ENCODE measurements at regions not wholly inside any gene's neighbourhood (a gene's known extent, or its start where the extent isn't known, plus 50 kb on each side); places are given as distances from the start of the nearest gene placed in this dataset.

GRCh38 chr12:91792597-91792996 is 353.0 kb downstream of the BTG1 start:
- ChIA-PET POLR2A (ENCODE audit: low non-redundant PET) (no interaction called here), CTCF (no interaction called here)

GRCh38 chr12:91786499-91787272 is 359.0 kb downstream of the BTG1 start:
- TF ChIP-seq CTCF (conservative IDR thresholded peaks at IDR 0.05; ENCODE audit: low read depth), result no peak
- DNase-seq (ENCODE audit: low spot score), result no peak
- CTCF ChIA-PET, result interaction anchor here (0.6 kb wide), 1 partner anchor 59 kb away, joined by 3 read pairs; no protein-coding TSS in a partner anchor
- no peak overlapping the region for H3K27ac ChIP-seq
- POLR2A ChIA-PET (ENCODE audit: low non-redundant PET), result no interaction called here

More at GRCh38 chr12:91792597-91792996, 353.0 kb downstream of the BTG1 start:
- H3K27ac ChIP-seq, result no peak overlapping the region
- no peak for DNase-seq (ENCODE audit: low spot score)
- no peak for TF ChIP-seq CTCF (conservative IDR thresholded peaks at IDR 0.05; ENCODE audit: low read depth)

GRCh38 chr12:91785655-91786498 is 359.8 kb downstream of the BTG1 start:
- CTCF ChIA-PET, result no interaction called here
- no peak for TF ChIP-seq CTCF (conservative IDR thresholded peaks at IDR 0.05; ENCODE audit: low read depth)
- DNase-seq (ENCODE audit: low spot score), result no peak
- no peak overlapping the region for H3K27ac ChIP-seq
- POLR2A ChIA-PET (ENCODE audit: low non-redundant PET), result no interaction called here

- CTCF ChIA-PET, result no interaction called here
- POLR2A ChIA-PET (ENCODE audit: low non-redundant PET), result no interaction called here
- DNase-seq (ENCODE audit: low spot score), result no peak
- no peak overlapping the region for H3K27ac ChIP-seq
- no peak for TF ChIP-seq CTCF (conservative IDR thresholded peaks at IDR 0.05; ENCODE audit: low read depth)
Measured at GRCh38 chr12:91781114-91781513, 364.5 kb downstream of the BTG1 start.

GRCh38 chr12:91778938-91779400 is 366.7 kb downstream of the BTG1 start:
- CTCF ChIA-PET, result interaction anchor here (0.8 to 1.0 kb wide), 2 partner anchors 32 to 365 kb away, joined by 3 to 4 read pairs; no protein-coding TSS in a partner anchor
- H3K27ac ChIP-seq, result no peak overlapping the region
- POLR2A ChIA-PET (ENCODE audit: low non-redundant PET), result no interaction called here
- peak; percentile 77 for DNase-seq (ENCODE audit: low spot score)
- no peak for TF ChIP-seq CTCF (conservative IDR thresholded peaks at IDR 0.05; ENCODE audit: low read depth)

- no peak for TF ChIP-seq CTCF (conservative IDR thresholded peaks at IDR 0.05; ENCODE audit: low read depth)
- no peak overlapping the region for H3K27ac ChIP-seq
- DNase-seq (ENCODE audit: low spot score), result no peak
- ChIA-PET CTCF (interaction anchor here (0.8 to 1.0 kb wide), 2 partner anchors 33 to 366 kb away, joined by 3 to 4 read pairs; no protein-coding TSS in a partner anchor), POLR2A (ENCODE audit: low non-redundant PET) (no interaction called here)
Measured at GRCh38 chr12:91778091-91778832, 367.4 kb downstream of the BTG1 start.

All from RWPE1 (cell line).